ENCODE measurements at regions not wholly inside any gene's neighbourhood (a gene's known extent, or its start where the extent isn't known, plus 50 kb on each side); places are given as distances from the start of the nearest gene placed in this dataset.

DNA sequence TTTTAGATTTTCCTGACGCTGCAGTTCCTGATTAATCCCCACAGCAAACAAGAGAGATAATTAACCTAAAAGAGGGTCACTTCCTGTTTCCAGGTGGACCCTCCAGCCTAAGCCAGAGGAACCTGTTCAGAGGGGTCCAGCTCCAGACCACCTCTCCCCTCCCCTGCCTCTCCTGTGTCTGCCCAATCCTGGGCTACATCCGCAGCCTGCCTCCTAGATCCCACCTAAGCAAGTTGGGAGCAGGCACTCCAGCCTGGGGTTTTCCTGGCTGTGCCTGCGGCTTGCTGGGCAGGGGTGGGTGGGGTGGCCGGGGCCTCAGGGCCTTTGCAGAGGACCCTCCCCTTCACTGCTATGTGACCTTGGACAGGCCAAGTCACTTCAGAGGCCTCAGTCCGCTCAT is 178.6 kb upstream of the LINGO1 start:
- no peak for TF ChIP-seq POLR2A (IDR thresholded peaks at IDR 0.05)
- TF ChIP-seq, protein P1, sequence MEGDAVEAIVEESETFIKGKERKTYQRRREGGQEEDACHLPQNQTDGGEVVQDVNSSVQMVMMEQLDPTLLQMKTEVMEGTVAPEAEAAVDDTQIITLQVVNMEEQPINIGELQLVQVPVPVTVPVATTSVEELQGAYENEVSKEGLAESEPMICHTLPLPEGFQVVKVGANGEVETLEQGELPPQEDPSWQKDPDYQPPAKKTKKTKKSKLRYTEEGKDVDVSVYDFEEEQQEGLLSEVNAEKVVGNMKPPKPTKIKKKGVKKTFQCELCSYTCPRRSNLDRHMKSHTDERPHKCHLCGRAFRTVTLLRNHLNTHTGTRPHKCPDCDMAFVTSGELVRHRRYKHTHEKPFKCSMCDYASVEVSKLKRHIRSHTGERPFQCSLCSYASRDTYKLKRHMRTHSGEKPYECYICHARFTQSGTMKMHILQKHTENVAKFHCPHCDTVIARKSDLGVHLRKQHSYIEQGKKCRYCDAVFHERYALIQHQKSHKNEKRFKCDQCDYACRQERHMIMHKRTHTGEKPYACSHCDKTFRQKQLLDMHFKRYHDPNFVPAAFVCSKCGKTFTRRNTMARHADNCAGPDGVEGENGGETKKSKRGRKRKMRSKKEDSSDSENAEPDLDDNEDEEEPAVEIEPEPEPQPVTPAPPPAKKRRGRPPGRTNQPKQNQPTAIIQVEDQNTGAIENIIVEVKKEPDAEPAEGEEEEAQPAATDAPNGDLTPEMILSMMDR (IDR thresholded peaks at IDR 0.05): no peak
- TF ChIP-seq EP300 (IDR thresholded peaks at IDR 0.05): no peak
- TF ChIP-seq POLR2AphosphoS5 (IDR thresholded peaks at IDR 0.05): no peak
